Stimulated activated CD8-positive, alpha-beta memory T cell treated with anti-CD3 and anti-CD28 coated beads, Interleukin-7, amount 100 ng/mL, for 24 hours (primary cell): ENCODE measurements at regions not wholly inside any gene's neighbourhood (a gene's known extent, or its start where the extent isn't known, plus 50 kb on each side); places are given as distances from the start of the nearest gene placed in this dataset.

Source experiments
- DNase-seq: peaks from one replicate; pipeline ENCODE4 v3.0.0-alpha.2; 2020; ENCODE audit warnings: low read depth

DNA sequence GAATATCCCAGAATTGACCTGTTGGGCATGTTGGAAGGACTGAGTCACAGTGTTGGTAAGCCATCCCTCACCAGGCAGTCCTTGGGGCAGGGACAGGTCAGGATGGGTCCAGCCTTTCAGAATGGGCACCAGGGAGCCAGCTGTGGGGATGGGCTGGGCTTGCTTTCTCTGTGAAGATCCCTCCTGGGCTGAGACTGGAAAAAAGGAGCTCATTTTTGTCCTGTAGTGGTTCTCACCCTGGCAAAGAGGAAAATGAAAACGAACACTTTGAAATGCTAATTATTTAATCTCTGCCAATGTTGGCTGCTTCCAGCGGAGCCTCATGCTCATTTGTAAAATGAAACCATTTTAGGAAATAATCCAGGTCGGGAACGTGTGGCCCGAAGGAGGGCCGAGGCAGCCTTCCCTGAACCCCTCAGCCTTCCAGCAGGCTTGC is 237.5 kb upstream of the SALL1 start:
- no peak for DNase-seq

DNA sequence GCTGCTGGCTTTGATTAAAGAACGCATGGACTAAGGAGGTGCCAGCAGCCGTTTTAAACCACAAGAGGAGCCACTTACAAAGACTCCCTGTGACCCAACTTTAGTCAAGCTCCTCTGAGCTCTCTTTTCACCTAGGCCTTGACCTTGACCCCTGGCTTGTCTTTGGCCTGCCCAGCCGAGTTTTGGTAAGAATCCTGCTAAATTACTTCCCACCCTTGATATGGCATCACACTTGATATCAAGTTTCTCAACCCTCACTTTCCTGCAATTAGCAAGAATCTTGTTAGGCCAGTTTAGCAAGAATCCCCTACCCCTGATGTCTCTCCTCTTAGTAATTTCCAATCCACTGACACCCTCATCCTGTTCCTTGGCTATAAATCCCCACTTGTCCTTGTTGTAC is 232.8 kb upstream of the SALL1 start:
- DNase-seq, result no peak

DNA sequence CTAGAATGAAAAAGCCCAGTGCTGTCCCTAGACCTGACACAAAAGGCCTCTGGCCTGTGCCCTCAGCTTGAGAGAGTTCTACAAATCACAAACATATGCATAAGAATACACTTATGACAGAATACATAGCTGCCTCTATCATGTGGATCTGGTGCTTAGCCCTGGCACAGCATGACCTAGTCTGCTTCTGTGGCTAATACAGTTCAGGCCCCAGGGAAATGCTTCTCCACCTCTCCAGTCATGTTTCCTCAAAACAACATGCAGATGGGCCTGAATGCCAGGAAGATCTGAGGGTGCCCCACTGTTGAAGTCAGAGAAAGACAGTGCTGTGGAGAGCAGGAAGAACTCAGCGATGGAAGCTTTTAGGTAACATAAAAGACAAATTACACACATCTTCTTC is 231.9 kb upstream of the SALL1 start:
- no peak for DNase-seq

DNA sequence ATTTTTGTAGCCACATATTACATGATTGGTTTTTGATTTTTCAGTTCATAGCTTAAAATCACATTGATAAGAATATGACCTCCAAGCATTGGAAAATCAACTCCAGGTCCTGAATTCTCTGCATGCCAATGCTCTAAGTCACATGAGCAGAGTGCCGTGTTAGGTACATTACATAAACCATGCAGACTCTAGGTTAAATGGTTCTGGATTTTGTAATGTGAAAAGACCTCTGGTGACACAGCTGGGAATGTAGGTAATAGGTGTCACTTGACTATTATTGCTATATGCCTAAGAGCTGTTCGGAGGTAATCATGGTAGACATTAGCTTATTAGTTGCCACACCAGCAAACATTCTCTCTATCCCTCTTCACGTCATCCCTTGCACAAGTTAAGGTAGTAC is 231.1 kb upstream of the SALL1 start:
- no peak for DNase-seq

DNA sequence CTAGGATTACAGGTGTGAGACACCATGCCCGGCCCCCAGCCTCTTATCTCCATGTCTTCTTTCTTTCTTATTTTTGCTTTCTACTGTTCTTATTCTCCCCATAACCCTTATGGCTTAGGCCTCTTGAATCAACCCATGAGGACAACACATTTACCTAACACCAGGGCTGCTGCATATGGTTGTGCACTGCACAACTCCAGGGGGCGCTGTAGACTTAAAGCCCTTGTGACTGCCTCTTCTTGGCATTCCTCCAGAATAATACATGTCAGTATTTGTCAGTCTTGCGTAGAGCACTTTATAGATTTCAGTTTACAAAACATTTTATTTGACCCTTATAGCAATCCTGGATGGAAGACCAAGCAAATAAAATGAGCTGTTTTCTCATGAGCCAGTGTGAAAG is 225.0 kb upstream of the SALL1 start:
- no peak for DNase-seq

DNA sequence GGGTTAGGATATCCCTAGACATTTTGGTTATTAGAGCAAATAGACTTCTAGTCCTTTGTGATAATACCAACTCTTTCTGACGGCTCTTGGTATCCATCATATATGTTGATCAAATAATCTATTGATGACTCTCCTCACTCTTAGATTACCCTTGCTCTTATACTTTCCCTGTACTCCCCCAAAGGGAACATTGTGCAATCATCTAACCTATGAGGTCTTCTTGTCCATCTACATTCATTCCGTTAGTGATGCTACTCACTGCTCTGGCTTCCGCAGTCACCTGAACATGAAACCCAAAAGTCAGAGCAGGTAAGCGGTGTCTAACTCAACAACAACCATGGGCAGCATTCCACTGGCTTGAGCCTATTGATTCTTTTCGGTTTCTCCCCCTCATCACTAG is 223.7 kb upstream of the SALL1 start:
- no peak for DNase-seq

DNA sequence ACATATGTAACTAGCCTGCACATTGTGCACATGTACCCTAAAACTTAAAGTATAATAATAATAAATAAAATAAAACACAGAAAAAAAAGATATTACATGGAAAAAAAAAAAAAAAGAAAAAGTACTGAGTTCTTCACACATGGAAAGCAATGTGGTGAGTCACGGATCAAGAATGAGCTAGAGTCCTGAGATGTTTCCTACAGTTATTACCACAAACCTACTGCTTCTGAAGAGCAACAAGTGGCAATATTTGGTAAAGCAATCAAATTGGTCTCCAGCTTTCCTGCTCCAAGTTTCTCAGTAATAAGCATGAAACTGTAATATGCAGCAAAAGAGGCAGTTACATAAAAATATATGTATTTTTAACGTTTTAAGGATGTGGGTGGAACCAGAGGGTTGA is 223.3 kb upstream of the SALL1 start:
- no peak for DNase-seq

DNA sequence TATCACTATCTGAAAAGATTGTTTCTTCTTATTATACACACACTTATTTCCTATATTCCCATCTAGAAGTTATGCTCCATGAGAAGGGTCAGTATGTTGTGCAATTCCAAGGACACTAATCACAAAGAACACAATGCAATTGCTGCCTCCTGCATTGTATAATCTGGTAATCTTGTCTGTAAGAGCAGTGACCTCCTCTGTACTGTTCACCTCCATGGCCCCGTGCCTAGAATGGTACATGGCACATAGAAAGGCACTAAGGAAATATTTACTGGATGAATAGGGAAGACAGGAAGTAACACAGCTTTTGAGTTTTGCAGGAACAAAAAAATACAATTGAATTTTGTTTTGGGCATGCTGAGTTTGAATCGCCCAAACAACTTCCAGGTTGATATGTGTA is 214.6 kb upstream of the SALL1 start:
- no peak for DNase-seq

DNA sequence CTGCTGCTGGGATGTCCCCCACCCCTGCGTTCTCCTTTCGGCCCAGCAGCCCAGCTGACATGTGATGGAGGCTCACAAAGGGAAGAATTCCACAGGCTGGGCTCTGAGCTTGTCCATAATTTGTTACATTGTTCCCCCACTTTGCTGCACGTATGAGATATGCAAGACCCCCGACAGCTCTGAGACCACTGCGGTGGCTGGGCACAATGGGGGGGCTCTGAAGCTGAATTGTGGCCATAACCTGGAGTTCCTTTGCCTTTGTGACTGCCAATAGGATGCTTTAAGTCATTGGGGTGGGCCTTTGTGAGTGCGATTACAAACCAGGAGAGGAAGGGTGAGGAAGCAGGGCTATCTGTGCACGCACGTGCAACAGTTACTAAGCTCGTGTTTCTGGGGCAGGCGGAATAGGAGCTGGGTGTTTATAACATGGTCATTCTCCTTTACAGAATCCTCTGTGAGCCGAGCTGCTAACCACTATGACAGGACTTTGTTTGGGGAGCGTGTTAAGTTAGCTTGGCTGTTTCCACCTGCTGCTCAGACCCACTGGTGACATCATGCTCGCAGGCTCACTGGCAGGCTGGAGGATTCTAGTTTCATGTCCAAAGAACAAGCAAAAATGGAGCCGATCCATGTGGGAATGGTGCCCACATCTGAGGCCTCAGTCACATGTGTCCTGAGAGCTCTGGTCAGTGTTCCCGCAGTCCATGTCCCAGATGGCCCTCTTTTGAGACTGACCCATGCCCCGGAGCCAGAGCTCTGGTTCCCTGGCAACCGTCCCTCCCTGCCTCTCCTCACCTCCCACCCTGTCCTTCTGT is 208.3 kb upstream of the SALL1 start:
- DNase-seq, result no peak

DNA sequence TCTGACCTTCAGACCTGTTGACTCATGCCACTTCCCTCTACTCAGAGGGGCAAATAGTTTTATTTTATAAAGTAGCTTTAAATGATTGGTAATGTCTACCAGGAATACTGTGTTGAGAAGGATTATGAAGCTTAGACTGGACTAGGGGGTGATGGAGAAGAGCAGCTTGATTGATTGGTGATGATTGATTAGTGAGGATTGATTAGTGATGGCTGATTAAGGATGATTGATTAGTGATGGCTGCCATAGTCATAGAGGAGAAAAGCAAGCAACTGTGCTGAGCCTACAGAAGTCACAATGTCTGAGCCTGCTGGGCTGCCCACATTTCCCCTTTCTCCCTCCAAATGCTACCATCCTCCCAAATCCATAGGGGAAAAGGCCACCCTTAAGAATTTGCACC is 206.8 kb upstream of the SALL1 start:
- no peak for DNase-seq

DNA sequence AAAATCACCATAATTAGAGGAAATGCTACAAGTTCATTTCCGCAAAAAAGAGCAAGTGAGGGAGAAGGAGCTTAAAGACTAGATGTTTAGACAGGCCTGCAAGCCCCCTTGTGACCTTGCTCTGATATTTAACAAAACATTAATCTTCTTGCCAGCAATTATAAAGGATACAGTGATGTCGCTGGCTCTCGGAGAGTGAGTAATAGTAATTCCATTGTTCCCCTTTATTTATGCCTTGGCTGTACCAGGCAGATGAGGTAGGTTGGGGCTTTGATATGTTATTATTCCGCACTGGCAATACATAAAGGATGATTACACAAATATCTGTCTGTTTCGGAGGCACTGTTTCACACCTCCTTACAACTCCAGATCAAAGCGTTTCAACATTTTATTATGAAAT is 204.8 kb upstream of the SALL1 start:
- DNase-seq, result no peak

DNA sequence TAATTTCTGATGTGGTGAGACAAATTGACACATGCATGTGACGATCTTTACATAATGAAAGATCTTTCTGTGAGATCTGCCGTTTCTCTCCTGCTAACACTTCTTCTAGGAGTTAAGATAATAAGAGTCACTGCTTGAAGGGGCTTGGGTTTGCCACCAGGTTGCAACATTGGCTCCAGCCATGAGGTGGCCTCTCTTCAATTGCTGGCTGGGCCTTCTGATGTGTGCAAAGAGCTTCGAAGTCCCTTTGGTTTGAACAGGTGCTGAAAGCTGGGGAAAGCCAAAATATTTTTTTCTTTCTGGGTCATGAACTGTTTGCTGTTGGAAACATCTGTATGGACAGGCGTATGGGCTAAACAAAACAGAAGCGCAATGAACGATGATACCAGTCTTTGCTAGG is 204.1 kb upstream of the SALL1 start:
- no peak for DNase-seq

DNA sequence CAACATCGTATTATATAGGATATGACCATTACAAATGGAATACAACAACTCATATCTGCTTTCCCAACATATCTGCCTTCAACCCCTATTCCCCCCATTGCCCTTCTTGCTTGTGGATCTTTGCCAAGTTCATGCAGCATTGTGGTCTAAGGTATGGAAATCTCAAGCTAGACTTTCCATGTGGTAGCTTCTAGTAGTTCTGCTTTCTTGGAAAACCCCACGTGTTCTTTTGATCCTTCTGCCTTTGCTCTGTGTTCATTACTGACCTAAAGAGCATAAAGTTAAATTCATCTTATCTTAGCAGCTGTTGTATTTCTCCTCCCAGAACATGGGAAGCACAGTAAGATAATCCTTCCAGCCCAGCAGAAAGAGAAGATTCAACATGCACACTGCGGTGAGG is 202.0 kb upstream of the SALL1 start:
- DNase-seq, result no peak

DNA sequence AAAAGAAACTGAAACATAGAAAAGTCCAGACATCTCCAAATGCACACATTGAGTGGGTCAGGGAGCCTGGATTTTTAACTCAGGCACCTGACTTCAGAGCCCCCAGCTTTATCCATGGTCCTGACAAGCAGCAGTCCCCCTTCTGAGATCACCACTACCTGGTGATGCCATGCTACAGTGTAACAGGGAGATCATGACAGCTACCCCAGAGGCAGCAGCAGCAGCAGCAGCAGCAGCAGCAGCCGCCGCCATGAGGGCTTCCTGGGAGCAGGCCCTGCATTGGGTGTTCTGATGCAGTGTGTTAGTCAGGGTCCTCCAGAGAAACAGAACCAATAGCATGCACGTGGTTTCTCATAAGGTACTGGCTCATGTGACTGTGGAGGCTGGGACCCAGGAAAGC is 198.6 kb upstream of the SALL1 start:
- no peak for DNase-seq

DNA sequence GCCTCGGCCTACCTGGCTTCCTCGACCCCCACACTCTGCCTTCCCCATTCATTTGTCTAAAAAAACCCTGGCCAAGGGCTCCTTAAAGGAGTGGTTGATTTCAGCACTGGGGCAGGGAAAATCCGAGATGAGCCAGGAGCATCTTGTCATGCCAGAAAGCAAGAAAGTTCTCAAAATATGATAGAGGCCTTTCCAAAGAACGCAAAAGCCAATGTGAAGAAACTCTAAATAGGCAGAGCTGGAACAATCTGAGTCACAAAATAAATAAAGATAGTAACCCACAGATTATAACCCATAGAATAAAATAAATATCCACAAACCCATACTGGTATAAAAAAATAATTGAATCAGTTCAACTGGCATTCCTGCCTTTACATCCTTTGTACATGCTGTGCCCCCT is 192.3 kb upstream of the SALL1 start:
- no peak for DNase-seq

DNA sequence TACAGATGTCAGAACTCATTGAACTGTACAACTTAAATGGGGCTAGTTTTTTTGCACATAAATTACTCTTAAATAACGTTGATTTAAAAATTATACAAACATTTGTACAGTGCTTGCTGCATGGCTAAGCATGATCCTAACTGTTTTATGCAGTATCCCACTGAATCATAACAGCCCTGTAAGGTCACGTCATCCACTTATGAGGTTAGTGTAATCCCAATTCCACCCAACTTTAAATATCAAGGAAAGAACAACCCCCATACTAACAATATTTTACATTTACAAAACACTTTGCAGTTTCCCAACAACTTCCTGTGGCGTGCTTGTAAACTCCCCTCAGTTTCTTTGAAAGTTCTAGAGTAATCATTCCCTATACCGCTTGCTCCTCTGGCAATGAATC is 190.1 kb upstream of the SALL1 start:
- DNase-seq, result no peak

DNA sequence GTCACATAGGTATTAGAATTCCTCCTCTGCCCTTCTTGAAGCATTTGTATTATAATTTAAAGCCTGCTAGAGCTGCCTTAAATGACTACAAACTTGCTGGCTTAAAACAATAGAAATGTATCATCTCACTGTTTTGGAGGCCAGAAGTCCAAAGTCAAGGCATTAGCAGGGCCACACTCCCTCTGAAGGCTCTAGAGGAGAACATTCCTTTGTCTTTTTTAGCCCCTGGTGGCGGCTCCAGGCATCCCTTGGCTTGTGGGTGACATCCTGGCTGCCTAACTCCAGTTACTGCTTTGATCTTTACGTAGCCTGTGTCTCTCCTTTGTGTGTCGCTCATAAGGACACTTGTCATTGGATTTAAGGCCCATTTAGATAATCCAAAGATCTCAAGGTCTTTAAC is 186.6 kb upstream of the SALL1 start:
- DNase-seq, result no peak

DNA sequence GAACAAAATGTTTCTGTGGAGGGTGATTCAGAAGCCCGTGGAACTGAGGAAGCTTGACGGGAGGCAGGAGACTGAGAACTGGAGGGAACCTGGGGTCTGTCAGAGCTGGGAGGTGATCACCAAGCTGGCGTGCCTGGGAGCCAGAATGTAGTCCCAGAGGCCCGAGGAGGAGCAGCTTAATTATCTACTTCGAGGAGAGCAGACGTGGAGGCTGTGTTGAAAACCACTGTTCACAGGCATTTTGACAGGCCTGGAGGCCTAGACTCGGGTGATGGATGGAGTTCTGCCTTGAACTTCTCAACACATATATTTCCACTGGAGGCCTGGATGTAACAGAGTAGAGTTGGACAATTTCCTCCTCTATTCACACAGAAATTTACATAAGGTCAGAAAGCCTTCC is 177.7 kb upstream of the SALL1 start:
- no peak for DNase-seq

DNA sequence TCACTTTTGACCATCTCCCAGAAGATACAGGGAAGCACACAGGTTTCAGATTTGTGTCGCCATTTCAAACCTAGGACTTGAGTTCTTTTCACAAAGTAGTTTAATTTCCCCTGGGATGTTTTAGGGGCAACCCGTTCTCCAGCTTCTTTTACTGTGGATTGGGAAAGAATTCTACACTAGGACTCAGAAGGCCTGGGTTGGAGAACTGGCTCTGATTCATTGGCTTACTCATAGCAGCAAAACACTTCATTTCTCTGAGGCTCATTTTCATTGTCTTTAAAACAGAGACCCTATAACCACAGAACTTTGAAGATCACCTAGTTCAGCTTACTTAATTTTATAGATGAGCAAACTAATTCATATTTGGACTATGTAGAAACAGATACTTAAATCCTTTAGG is 175.9 kb upstream of the SALL1 start:
- DNase-seq, result no peak

DNA sequence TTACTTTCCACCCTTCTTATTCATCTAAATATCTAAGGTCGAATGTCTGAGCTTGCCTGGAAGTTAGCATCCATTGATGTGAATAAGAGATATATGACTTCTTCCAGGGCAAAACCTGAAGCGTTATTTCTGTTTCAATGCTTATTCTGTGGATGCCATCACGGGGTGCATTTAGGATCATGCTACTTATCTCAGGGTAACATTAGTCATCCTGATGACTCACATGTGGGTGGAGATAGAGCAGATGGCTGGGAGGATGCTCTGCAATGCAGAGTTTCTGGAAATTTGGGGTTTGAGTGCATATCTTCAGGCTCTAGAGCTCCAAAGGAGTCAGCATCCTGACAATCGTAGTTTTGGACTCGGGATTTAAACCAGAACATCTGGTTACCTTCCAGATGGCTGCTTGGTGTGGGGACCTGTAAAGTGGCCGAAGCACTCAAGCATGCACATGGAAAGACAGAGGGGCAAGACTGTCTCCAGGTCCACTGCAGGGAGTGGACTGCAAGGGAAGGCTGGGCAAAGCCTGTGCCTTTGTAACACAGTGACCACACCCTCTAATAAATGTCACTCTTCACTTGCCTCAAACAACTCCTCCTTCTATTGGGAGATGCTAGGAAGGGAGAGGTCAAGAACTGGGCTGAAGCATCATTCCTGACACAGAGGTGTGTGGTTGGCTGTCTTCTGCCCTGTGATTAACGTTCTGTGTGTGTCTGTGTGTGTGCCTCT is 175.2 kb upstream of the SALL1 start:
- DNase-seq, result no peak

DNA sequence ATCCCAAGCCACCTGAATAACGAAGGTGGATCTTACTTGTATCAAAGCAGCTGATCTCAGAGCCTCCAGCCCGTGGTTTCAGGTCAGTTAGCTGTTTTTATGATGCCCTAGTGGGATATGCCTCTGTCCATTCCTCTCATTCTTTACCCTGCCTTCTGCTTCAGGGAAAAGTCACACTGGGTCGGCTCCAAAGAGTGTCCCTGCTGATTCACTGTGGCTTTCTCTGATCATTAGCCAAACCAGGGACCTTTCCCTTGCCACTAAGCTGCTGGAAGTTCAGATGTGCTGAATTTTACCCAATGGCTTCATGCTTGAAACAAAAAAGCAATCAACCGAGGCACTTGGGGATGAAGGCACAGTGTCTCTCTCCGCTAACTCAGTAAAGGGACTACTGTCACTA is 170.2 kb upstream of the SALL1 start:
- DNase-seq, result no peak

DNA sequence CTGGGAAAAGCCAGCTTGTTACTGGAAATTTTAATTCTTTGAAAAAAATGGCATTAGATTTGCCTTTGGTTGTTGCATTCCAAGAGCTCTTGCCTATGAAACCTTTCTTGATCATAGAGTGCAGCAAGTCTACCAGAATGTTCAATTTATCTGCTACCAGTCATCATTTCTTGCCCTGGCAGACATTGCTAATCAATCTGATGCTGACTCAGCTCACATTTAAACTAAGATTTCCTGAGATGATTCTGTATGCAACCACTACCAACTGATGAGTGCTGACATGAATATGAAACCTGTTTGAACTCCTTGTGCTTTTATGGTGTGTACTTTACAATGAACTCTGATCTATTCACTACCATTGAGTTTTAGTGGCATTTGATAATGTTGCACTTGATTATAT is 166.5 kb upstream of the SALL1 start:
- no peak for DNase-seq

DNA sequence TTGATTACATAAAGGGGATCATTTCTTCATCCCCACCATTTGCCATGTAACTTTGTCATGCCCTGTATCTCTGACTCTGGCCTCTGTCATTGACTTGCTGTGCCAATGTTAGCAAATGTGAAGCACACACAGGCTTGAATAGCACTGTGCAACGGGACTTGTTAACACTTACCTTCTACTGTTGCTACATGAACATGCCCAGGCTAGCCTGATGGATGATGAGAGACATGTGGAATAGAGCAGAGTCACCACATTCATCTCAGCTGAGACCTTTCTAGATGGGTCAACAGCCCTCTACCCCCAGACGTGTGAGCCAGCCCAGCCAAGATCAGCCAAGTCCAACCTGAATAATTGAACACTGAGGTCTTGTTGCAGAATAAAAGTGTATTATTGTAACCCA is 162.1 kb upstream of the SALL1 start:
- DNase-seq, result no peak
